Activated naive CD4-positive, alpha-beta T cell treated with anti-CD3 and anti-CD28 coated beads, Interleukin-2, amount 50 U/mL, for 24 hours (primary cell): ENCODE measurements at regions not wholly inside any gene's neighbourhood (a gene's known extent, or its start where the extent isn't known, plus 50 kb on each side); places are given as distances from the start of the nearest gene placed in this dataset.

ENCODE experiments used
- H3K27ac Mint-ChIP-seq: one replicate; pipeline ENCODE4 v1.8.0; 2021; ENCODE audit warnings: mild to moderate bottlenecking, mixed read lengths
- H3K27me3 Mint-ChIP-seq: one replicate; pipeline ENCODE4 v1.8.0; 2021; ENCODE audit warnings: mixed read lengths
- H3K36me3 Mint-ChIP-seq: one replicate; pipeline ENCODE4 v1.8.0; 2021; ENCODE audit warnings: mixed read lengths
- H3K4me1 Mint-ChIP-seq: one replicate; pipeline ENCODE4 v1.8.0; 2021; ENCODE audit warnings: mixed read lengths
- H3K4me3 Mint-ChIP-seq: one replicate; pipeline ENCODE4 v1.8.0; 2021; ENCODE audit warnings: mild to moderate bottlenecking, mixed read lengths
- H3K9me3 Mint-ChIP-seq: one replicate; pipeline ENCODE4 v1.8.0; 2021; ENCODE audit warnings: mixed read lengths

DNA sequence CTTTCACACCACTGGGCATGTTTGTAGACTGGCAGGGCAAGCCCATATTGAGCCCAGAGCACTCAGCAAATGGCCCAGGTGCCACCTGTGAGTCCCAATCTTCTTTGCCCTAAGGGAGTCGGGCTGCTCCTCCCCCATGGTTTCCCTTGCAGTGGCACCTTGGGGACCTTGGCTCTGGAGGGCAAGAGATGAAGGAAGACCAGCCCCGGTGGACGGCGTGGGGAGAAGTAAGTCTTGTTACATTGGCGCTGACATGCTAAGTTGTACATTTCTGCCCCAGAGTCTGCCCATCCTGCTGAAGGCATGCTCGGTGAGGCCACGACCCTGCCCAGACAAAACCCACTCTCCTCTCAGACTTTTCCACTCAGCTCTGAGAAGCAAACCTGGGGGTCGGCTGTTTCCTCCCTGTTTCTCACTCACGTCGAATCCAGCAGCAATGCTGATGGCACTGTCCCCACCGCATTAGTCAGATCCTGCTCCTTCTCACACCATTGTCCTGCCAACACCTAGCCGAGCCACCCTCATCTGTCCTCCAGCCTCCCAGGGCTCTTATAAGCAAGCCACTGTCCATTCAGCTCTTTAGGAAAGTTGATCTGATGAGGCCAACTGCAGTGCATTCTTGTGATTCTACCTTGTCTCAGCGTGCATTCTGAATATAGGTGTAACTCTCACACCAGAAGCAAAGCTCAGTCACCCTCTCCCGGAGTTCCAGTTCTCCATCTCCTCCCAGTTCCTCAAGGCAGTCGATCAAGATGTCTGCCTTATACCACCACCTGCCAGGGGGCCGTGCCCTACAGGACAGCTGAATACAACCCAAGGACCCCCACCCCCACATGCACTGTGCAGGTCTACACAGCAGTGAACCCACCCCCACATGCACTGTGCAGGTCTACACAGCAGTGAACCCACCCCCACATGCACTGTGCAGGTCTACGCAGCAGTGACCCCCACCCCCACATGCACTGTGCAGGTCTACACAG lies 827.1 kb downstream of the TBC1D22A start:
- H3K4me1 Mint-ChIP-seq: no peaks in the 10 kb centered on the region
- no peaks in the 10 kb centered on the region for H3K9me3 Mint-ChIP-seq
- H3K4me3 Mint-ChIP-seq: no peak overlapping the region
- no peak overlapping the region for H3K27ac Mint-ChIP-seq
- H3K27me3 Mint-ChIP-seq: peaks cover 5% of the 10 kb centered on the region
- no peaks in the 10 kb centered on the region for H3K36me3 Mint-ChIP-seq

DNA sequence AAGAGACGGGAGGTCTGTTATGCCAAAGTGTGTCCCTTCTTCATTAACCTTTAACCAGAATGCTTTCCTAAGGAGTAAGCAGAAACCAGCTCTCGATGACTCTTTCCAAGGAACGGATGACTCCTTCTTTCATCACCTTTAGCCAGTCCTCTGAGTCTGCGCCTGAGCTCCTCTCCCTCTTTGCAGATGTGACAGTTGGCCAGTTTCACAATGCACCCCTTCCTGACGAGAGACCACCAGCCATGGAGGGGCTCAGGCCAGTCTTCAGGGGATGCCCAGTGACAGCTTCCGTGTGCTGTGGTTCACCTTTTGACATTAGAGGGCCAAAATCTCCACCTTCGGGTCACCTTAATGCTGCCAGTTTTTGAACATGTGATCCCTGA lies 826.1 kb downstream of the TBC1D22A start:
- no peaks in the 10 kb centered on the region for H3K4me1 Mint-ChIP-seq
- no peaks in the 10 kb centered on the region for H3K9me3 Mint-ChIP-seq
- no peaks in the 10 kb centered on the region for H3K36me3 Mint-ChIP-seq
- H3K27me3 Mint-ChIP-seq: peaks cover 5% of the 10 kb centered on the region
- H3K4me3 Mint-ChIP-seq: no peak overlapping the region
- H3K27ac Mint-ChIP-seq: no peak overlapping the region

DNA sequence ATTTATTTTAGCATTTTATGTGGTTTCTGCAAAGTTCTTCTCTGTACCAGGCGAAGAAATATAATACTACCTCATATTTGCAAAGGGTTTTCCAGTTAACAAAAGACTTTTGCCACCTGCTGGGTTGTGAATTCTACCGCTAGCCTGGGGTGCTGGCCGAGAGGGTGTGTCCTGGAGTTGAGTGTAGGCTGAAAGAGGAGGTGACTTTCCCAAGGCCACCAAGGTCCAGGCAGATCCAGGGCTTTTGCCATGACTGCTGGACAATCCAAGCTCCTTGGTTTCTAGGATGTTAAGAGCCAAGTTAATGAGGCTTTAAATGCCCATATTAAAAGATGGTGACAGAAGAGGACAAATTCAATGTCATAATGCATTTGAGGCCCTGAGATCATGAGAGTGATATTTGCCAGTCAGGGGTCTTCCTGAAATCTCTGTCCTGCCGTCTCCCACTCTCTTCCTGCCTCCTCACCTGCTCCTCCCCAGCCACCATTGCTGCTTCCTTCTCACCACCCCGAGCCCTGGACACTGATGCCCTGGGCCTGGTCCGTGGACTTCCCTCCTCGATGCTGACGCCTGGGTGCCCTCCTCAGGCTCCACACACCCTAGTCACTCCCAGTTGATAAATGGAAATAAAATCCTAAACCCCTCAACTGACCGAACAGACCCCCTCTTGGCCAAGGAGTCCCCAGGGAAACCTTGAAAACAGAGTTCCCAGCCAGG lies 825.6 kb downstream of the TBC1D22A start:
- Mint-ChIP-seq H3K27ac (no peak overlapping the region), H3K27me3 (peaks cover 5% of the 10 kb centered on the region), H3K9me3 (no peaks in the 10 kb centered on the region), H3K4me3 (no peak overlapping the region), H3K36me3 (no peaks in the 10 kb centered on the region), H3K4me1 (no peaks in the 10 kb centered on the region)

DNA sequence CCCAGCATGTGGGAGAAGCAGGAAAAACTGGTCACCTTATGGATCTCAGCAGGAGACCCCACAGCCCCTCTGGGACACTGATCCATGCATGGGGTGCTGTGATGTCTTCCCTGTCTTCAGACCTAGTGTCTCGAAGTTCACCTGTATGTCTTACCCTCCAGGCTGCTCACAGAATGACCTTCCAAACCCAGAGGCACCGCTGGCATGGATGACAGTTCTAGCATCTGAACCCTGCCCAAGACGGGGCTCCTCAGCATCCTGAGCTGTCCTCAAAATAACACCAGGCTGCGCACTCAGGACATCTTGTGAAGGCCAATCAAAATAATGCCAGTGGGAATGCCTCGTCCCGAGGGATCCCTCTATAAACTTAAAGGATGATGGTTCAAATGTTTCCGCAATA lies 824.9 kb downstream of the TBC1D22A start:
- Mint-ChIP-seq H3K4me1 (no peaks in the 10 kb centered on the region), H3K4me3 (no peak overlapping the region), H3K27me3 (peaks cover 5% of the 10 kb centered on the region), H3K9me3 (no peaks in the 10 kb centered on the region), H3K36me3 (no peaks in the 10 kb centered on the region), H3K27ac (no peak overlapping the region)

DNA sequence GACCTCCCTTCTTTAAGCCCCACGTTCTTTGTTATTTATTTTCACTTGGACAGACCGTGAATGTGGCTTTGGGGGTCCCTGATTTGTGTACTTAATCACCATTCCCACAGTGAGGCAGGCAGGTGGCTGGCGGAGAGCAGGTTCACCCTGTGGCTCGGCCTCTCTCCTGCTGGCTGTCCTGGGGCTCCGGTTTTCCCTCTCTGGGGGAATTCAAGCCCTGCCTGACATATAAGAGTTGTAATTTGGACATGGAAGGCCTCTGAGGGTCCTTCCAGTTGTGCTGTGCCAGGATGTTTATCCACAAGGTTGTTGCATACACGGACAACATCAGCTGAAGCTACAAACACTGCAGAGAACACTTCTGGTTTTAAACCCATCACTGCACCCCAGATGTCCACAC lies 824.5 kb downstream of the TBC1D22A start:
- Mint-ChIP-seq H3K27me3 (peaks cover 5% of the 10 kb centered on the region), H3K36me3 (no peaks in the 10 kb centered on the region), H3K4me3 (no peak overlapping the region), H3K27ac (no peak overlapping the region), H3K9me3 (no peaks in the 10 kb centered on the region), H3K4me1 (no peaks in the 10 kb centered on the region)

DNA sequence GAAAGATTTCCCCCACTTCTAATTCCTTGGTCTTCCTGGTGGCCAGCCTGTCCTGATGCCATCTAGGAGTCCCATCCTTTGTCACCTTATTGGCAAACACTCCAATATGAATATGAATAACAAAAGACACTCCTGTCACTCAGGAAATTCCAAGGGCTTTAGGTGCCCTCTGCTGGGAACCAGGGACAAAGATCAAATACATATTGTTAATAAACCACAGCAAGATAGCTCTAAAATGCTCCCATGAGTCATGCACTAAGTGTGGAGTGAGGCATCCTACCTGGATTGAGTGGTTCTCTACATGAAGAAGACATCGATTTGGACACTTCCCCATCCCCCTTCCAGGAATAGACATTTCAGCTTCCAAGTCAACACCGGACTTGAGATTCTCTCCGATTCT lies 823.6 kb downstream of the TBC1D22A start:
- Mint-ChIP-seq H3K4me1 (no peaks in the 10 kb centered on the region), H3K4me3 (no peak overlapping the region), H3K27ac (no peak overlapping the region), H3K27me3 (peaks cover 5% of the 10 kb centered on the region), H3K36me3 (no peaks in the 10 kb centered on the region), H3K9me3 (no peaks in the 10 kb centered on the region)

DNA sequence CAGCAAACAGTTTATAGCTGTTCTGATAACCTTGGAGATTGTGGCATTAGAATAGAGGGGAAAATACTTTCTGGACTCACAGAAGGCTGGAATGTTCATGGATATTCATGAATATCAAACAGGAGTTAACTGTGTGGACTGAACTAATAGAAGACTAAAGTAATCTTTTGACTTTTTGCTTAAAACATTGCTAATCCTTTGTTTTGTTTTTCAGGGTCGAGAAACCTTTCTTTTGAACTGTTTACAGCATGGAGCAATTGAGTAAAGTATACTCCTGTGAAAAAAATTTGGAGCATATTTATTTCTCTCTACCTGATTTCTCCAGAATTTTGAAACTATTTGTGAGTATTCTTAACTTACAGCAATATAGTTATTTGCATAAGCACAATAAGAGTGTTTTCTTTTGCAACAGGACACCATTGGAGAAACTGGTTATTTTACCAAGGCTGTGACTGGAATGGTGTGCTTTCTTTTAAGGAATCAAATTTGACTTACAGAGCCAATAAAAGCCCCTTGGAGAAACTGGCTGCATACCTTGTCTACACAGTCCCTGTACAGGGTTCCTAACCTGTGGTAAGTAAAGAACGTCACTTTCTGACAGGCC lies 821.6 kb downstream of the TBC1D22A start:
- no peak overlapping the region for H3K27ac Mint-ChIP-seq
- H3K4me1 Mint-ChIP-seq: no peaks in the 10 kb centered on the region
- no peaks in the 10 kb centered on the region for H3K36me3 Mint-ChIP-seq
- H3K27me3 Mint-ChIP-seq: peaks cover 2% of the 10 kb centered on the region
- no peaks in the 10 kb centered on the region for H3K9me3 Mint-ChIP-seq
- H3K4me3 Mint-ChIP-seq: no peak overlapping the region

DNA sequence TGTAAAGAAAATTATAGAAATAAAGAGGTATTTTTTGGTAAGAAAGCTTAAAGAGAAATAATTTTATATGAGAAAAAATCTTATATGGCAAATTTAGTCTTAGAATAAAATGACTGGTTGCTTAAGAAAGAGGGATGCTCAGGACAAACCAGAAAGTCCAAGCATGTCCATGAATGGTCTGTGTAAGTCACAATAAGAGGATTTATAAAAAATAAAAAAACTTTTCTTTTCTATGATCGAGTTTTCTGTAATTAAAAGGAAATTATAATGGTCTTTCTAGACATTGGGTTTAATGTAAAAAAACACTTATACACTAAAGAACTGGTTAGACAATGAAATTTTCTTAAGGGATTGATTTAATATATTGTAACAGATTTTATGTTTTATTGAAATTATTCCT lies 819.6 kb downstream of the TBC1D22A start:
- Mint-ChIP-seq H3K4me1 (no peaks in the 10 kb centered on the region), H3K27me3 (peaks cover 3% of the 10 kb centered on the region)

DNA sequence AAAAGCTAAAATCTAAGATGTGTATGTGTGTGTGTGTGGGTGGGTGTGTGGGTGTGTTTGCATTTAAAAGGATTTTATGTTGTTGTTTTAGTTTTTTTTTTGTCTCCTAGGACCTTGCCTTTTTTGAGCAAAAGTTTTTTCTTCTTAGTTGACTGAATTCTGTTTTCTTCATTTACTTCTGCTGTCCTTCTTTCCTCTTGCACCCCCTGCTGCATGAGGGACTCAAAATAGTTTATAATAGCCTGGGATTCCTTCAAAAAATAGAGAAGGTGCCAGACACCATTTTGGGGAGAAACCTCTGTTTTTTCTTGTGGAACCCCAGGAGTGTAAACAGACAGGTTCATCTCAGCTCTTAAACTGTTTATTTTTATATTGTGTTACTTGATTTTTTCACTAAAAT lies 817.7 kb downstream of the TBC1D22A start:
- Mint-ChIP-seq H3K4me3 (no peak overlapping the region), H3K4me1 (no peaks in the 10 kb centered on the region), H3K27ac (no peak overlapping the region), H3K27me3 (peaks cover 6% of the 10 kb centered on the region), H3K36me3 (no peaks in the 10 kb centered on the region), H3K9me3 (no peaks in the 10 kb centered on the region)

More for the DNA sequence above, 819.6 kb downstream of the TBC1D22A start:
- no peaks in the 10 kb centered on the region for H3K36me3 Mint-ChIP-seq
- H3K27ac Mint-ChIP-seq: no peak overlapping the region
- no peaks in the 10 kb centered on the region for H3K9me3 Mint-ChIP-seq
- H3K4me3 Mint-ChIP-seq: no peak overlapping the region

DNA sequence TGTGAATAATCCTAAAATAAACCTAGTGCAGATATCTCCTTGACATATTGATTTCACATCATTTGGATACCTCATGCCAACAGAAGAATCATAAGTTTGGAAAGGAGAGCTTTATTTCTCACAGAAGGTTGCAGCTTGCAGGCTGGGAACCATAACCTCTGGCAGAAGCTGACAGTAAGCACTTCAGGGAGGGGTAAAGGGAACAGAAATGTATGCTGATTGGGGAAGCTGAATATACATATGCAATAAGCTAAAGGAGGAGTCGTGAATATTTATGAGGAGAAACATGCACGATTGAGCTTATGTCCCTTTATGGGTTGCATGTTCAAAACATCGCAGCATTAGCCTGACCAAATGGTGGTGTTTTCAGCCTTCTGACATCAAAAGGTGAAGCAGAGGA lies 814.5 kb downstream of the TBC1D22A start:
- Mint-ChIP-seq H3K4me3 (no peak overlapping the region), H3K4me1 (no peaks in the 10 kb centered on the region)

DNA sequence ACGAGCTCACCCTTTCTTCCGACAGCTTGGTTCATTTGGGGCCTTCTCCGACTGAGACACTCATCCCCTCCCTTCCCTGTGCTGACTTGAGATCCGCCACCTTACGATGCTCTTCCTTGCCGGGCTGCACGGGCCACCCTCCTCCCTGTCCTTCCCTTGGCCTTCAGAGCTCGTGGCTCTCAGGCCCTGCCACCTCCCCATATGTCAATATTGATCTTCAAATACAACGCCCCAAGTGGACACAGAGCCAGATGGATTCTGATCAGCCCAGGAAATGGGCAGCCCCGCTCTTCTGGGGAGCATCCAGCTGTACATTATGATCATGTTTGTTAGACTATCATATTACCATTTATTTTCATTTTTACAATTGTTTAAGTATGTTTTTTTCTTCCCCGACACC lies 812.8 kb downstream of the TBC1D22A start:
- peaks cover 8% of the 10 kb centered on the region for H3K27me3 Mint-ChIP-seq
- H3K9me3 Mint-ChIP-seq: no peaks in the 10 kb centered on the region
- no peak overlapping the region for H3K4me3 Mint-ChIP-seq
- no peak overlapping the region for H3K27ac Mint-ChIP-seq
- H3K36me3 Mint-ChIP-seq: no peaks in the 10 kb centered on the region
- H3K4me1 Mint-ChIP-seq: no peaks in the 10 kb centered on the region

More for the DNA sequence above, 814.5 kb downstream of the TBC1D22A start:
- H3K27ac Mint-ChIP-seq: no peak overlapping the region
- H3K36me3 Mint-ChIP-seq: no peaks in the 10 kb centered on the region
- H3K9me3 Mint-ChIP-seq: no peaks in the 10 kb centered on the region
- peaks cover 8% of the 10 kb centered on the region for H3K27me3 Mint-ChIP-seq

DNA sequence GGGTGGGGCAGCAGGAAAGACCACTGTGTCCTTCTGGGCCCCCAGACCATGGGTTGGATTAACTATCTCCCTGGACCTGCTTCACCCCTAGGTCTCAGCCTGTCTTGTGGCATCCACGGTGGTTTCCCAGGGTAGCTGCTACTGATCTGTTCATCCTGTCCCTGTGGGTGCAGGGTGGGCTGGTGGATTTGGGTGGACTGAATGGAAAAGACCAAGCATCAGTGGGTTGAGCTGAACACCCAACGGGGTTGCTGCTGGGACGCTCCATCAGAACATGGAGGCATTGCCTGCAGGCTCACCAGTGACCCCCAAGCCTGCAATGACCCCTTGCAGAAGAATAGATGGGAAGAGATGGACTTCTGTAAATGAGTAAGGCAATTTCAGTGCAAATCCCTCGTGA lies 812.1 kb downstream of the TBC1D22A start:
- Mint-ChIP-seq H3K4me3 (no peak overlapping the region), H3K36me3 (no peaks in the 10 kb centered on the region), H3K27ac (no peak overlapping the region), H3K4me1 (no peaks in the 10 kb centered on the region), H3K9me3 (no peaks in the 10 kb centered on the region), H3K27me3 (peaks cover 8% of the 10 kb centered on the region)

DNA sequence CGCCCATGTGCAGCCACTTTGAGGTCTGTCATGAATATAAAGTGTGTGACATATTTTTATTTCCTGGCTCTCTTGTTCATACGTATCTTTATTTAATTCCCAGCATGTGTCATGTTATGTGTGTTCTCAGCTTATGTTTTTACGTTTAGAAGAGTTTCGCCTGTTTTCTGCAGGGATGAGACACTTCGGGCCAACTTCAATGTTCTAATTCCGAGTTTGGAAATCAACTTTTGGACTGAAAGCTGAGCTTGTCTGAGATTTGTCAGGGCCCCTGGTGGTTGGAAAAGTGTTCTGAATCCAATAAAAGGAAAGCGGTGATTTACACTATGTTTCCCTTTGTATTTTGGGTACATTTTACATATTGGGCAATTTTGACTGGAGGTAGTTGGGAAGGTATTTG lies 810.7 kb downstream of the TBC1D22A start:
- Mint-ChIP-seq H3K4me1 (no peaks in the 10 kb centered on the region), H3K27me3 (peaks cover 8% of the 10 kb centered on the region), H3K36me3 (no peaks in the 10 kb centered on the region), H3K27ac (no peak overlapping the region), H3K4me3 (no peak overlapping the region), H3K9me3 (no peaks in the 10 kb centered on the region)

DNA sequence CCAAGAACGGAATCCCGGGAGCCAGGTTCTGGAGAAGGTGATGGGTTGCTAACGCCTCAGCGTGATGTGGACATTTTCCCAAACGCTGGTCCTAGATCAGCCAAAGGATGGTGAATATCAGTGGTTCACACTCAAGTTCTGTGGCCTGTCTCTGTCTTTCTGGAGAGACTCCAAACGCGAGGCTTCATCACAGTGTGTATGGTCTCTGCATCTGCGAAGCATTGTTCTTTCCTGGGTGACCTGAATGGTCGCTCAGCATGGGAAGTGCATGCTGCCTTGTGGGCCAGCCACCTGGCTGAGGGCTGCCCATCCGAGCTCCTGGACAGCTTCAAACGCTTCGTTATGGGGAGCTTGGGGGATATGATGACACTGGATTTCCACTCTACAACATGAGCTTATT lies 810.0 kb downstream of the TBC1D22A start:
- Mint-ChIP-seq H3K36me3 (no peaks in the 10 kb centered on the region), H3K9me3 (no peaks in the 10 kb centered on the region), H3K4me1 (no peaks in the 10 kb centered on the region), H3K27ac (no peak overlapping the region), H3K27me3 (peaks cover 6% of the 10 kb centered on the region), H3K4me3 (no peak overlapping the region)

DNA sequence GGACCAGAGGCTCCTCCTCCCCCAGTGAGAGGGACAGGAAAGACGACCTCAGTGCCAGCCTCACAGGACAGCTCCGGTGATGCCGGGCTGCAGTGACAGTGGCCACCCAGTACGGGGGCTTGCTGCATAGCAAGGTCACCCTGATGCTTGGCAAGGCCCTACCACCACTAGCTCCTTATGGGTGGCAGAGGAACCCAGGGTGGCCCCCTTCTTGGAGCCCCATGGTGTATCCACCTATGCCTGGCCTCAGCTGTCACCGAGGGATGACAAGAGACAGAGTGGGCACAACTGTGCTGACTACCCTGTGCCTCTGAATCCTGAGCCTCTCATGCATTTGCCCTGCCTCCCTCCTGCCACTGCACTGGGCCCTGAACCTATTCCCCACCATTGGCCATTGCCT lies 809.2 kb downstream of the TBC1D22A start:
- Mint-ChIP-seq H3K4me1 (no peaks in the 10 kb centered on the region), H3K36me3 (no peaks in the 10 kb centered on the region), H3K9me3 (no peaks in the 10 kb centered on the region), H3K4me3 (no peak overlapping the region), H3K27ac (no peak overlapping the region), H3K27me3 (peaks cover 6% of the 10 kb centered on the region)

DNA sequence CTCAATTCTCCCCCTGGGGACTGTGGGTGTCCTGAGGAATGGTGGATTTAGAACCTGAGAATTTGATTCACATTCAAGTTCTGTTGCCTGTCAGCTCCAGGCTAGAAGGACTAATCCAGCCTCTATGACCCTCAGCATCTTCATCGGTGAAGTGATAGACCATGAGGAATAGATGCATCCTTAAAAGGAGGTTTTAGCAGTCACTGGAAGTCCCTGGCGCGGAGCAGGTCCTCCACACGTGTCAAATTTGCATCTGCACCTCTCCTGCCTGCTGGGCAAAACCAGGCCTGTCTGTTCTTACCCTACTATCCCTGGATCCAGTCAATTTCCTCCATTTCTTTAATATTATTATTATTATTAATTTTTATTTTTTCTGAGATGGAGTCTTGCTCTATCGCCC lies 808.4 kb downstream of the TBC1D22A start:
- Mint-ChIP-seq H3K9me3 (no peaks in the 10 kb centered on the region), H3K36me3 (no peaks in the 10 kb centered on the region), H3K27ac (no peak overlapping the region), H3K27me3 (peaks cover 4% of the 10 kb centered on the region), H3K4me3 (no peak overlapping the region), H3K4me1 (no peaks in the 10 kb centered on the region)
